OCI-LY1 (cell line): ENCODE measurements at regions not wholly inside any gene's neighbourhood (a gene's known extent, or its start where the extent isn't known, plus 50 kb on each side); places are given as distances from the start of the nearest gene placed in this dataset.

Experiments used
- CTCF ChIP-seq: fragments of 200-600 bp; sonication (generic), shearing (Covaris generic); IDR thresholded peaks from 2 replicates; pipeline ENCODE4 v1.5.1; 2017; ENCODE audit warnings: mild to moderate bottlenecking, antibody characterized with exemption, low read length, moderate library complexity, mixed read lengths
- EZH2 ChIP-seq: fragments of 200-600 bp; sonication (generic), shearing (Covaris generic); IDR thresholded peaks from 2 replicates; pipeline ENCODE4 v1.8.0; 2017; ENCODE audit warnings: borderline replicate concordance, mixed run types, mild to moderate bottlenecking, antibody characterized with exemption, low read length, moderate library complexity, mixed read lengths

GRCh38 chr2:122144884-122145283 lies 389.4 kb downstream of the TSN start:
- TF ChIP-seq EZH2 (no peak), CTCF (no peak)
